GM12892 (cell line): ENCODE measurements at regions not wholly inside any gene's neighbourhood (a gene's known extent, or its start where the extent isn't known, plus 50 kb on each side); places are given as distances from the start of the nearest gene placed in this dataset.
"Not testable (repeated sequence)": the region's sequence is repeated elsewhere in the genome, so short reads cannot be mapped to it uniquely, and the experiment has no call there.

ENCODE experiments used
- DNase-seq: peaks from one replicate; pipeline ENCODE4 v3.0.0; 2011; ENCODE audit not compliant: insufficient read length
- FAIRE-seq: peaks from 2 replicates; lab custom pipeline; 2011; peaks lifted over from hg19 to GRCh38; lab: Jason Lieb, UNC
- POLR2A ChIP-seq: IDR thresholded peaks from 2 replicates; pipeline ENCODE4 v1.6.1; 2011; ENCODE audit warnings: low read depth, low read length, control low read depth
- POLR2AphosphoS5 ChIP-seq: IDR thresholded peaks from 2 replicates; pipeline ENCODE4 v1.6.1; 2011; ENCODE audit warnings: low read depth, low read length, control low read depth
- TAF1 ChIP-seq: IDR thresholded peaks from 2 replicates; pipeline ENCODE4 v1.6.1; 2011; ENCODE audit warnings: low read depth, mild to moderate bottlenecking, control low read depth, low read length, borderline replicate concordance

DNA sequence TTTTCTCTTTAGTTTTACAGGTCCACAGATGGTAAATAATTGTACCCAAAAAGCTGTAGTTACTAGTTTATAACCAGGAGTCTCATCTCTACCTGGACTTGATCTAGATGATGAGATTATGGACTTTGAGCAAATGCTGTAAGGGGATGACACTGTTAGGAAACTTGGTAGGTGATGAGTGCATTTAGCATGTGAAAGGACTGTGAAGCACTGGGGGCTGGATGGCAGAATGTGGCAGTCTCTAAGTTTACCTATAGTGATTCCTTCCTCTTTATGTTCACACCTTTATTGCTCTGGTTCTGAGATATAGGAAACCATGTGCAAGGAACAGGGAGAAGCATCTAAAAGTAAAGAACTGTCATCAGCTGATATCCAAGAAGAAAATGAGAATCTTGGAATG lies 230.7 kb upstream of the CHORDC1 start:
- DNase-seq (no peak), FAIRE-seq (peak; percentile 40)
- TF ChIP-seq POLR2AphosphoS5 (no peak), TAF1 (no peak), POLR2A (no peak)

DNA sequence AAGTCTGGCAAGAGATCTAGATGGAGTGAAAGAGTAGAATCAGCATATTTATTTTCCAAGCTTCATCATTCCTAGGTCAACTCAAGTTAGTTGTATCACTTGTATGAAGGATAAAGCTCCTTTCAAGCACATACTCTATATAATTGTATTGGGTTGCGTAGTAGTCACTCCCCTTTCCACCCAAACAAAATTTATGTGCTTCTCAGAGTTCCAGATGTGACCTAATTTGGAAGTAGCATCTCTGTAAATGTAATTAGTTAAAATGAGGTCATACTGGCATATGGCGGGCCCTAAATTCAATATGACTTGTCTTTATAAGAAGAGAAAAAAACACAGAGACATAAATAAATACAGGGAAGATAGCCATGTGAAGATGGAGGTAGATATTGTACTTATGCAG lies 226.8 kb upstream of the CHORDC1 start:
- TF ChIP-seq POLR2AphosphoS5, result no peak
- TF ChIP-seq TAF1, result no peak
- no peak for TF ChIP-seq POLR2A
- DNase-seq (no peak), FAIRE-seq (no peak)

DNA sequence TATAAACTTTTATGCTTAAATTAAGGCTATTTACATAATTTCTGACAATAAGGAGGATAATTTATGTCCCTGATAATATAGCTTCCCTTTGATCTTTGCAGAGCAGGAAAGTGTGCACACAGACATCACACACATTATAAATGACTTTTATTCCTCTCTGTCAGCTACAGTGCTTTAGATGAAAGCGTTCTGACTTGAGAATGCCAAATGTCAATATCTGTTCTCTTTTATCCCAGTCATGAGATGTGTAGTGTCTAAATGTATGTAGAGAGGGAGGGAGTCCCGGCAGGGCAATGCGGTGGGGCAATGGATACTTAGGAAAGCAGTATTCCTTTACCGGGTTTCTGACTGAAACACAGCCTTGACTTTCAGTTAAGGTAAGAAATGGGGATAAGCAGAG lies 225.4 kb upstream of the CHORDC1 start:
- TF ChIP-seq POLR2AphosphoS5, result no peak
- TF ChIP-seq TAF1, result no peak
- no peak for FAIRE-seq

DNA sequence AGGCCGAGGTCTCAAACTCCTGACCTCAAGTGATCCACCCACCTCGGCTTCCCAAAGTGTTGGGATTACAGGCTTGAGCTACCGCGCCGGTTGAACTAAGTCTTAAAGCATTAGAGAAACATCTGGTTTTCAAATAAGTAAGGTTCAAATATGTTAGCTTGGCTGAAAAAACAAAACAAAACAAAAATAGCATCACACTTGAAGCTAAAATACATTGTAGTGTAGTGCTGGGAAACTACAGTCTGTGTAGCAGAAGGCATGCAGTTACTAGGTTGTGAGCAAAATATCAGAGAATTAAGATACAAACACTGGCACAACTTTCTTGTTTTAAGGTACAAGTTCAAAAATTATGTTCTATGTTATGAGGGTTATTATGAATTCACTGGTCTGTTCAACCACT lies 224.8 kb upstream of the CHORDC1 start:
- no peak for FAIRE-seq
- TF ChIP-seq TAF1, result no peak
- no peak for TF ChIP-seq POLR2AphosphoS5
- TF ChIP-seq POLR2A, result no peak
- no peak for DNase-seq

More for the DNA sequence above, 225.4 kb upstream of the CHORDC1 start:
- DNase-seq, result no peak

DNA sequence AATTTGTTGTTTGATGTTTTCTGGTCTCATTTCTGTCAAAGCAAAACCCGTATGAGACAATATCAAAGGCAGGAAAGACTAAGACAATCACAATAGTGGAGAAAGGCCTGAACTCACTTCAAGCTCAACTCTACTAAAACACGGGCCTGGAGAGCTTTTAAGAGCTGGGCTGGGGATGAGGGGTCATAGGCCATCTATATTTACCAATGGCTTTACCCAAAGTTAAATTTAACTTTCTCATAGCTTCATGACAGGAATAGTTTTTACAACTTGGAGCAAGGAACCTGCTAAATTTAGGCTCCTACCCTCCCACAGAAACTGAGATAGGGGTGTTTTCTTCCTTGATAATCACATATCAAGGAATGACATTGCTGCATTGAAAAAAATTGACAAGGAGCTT lies 223.4 kb upstream of the CHORDC1 start:
- FAIRE-seq (no peak), DNase-seq (no peak)

DNA sequence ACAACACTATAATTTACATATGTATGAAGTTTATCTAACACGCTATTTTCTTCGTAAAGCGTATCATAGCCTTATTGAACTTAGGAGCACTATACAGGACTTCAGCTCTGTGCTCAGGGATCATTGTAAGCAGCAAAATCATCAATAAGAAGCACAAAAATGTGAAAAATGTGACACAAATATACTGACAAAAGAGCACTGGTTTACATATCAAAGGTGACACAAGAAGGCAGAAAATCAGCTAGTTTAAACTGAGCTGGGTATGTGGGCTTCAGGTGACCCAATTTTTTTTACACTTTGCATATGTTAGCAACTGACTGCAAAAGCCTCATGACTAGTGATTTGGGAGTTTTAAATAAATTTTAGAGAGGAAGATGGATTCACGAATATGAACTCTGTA lies 215.2 kb upstream of the CHORDC1 start:
- no peak for DNase-seq
- TF ChIP-seq POLR2A, result no peak
- no peak for TF ChIP-seq TAF1
- TF ChIP-seq POLR2AphosphoS5, result no peak
- FAIRE-seq, result no peak

More for the DNA sequence above, 223.4 kb upstream of the CHORDC1 start:
- no peak for TF ChIP-seq POLR2AphosphoS5
- TF ChIP-seq POLR2A, result no peak
- TF ChIP-seq TAF1, result no peak

DNA sequence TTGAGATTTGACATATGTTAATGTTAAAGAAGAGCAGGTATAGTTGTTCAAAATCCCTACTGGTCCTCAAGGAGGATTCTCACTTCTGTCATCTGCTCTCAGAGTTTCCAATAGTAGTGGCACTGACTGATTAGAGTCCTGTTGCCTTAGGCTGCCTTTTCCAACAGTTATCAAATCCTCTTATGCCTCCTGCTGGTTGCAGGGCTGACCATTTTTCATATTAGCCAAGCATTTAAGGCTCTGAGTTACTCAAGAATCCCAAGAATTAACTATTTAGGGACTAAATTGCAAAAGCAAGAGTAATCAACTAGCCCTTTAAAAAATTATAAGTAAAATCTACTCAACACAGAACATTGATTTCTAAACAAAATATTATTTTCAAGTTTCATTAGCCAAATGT lies 212.0 kb upstream of the CHORDC1 start:
- TF ChIP-seq POLR2AphosphoS5, result no peak
- no peak for TF ChIP-seq TAF1
- TF ChIP-seq POLR2A, result no peak
- FAIRE-seq, result no peak
- no peak for DNase-seq

DNA sequence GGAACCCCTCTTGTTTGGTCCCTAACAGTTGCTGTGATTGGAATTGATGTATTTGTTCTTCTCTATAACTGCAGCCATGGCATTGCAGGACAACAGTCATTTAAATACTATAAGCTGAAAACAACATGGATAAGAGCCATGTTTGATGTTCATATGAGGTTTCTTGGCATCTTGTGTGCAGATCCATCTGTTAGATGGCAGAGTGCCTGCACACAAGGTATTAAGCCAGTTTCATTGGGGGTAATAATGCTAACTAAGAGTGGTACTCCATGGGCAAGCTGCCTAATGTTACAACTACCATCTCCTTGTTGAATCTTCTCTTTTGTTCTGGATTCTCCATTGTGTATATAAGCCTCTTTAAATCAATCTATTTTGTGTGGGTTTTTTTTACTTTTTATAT lies 206.0 kb upstream of the CHORDC1 start:
- DNase-seq, result no peak
- TF ChIP-seq POLR2AphosphoS5 (no peak), TAF1 (no peak), POLR2A (no peak)
- FAIRE-seq, result no peak

DNA sequence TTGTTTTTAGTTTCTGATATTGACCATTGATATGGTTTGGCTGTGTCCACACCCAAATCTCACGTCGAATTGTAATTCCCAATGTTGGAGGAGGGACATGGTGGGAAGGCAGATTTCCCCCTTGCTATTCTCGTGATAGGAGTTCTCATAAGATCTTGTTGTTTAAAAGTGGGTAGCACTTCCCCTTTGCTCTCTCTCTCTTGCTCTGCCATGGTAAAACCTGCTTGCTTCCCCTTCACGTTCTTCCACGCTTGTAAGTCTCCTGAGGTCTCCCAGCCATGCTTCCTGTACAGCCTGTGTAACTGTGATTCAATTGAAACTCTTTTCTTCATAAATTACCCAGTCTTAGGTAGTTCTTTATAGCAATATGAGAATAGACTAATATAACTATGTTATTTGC lies 203.6 kb upstream of the CHORDC1 start:
- TF ChIP-seq TAF1 (no peak), POLR2AphosphoS5 (no peak), POLR2A (no peak)
- no peak for FAIRE-seq
- no peak for DNase-seq

DNA sequence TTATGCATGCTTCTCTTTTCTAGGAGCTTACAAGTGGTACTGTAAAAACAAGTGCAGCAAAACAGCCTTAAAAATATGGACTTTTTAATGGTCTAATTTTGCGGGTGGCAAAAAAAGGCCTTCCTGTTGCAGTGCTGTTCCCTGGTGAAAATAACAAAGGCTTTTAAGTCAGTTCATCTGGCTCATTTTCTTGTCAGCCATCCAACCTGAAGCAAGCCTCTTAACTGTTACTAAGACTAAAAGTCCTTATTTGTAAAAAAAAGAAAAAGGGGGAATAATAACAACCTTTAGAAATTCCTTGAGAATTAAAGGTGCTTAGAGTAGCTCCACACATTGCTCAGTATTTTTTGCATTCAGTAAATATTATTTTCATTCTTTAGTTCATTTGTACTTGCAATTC lies 200.5 kb upstream of the CHORDC1 start:
- no peak for FAIRE-seq

DNA sequence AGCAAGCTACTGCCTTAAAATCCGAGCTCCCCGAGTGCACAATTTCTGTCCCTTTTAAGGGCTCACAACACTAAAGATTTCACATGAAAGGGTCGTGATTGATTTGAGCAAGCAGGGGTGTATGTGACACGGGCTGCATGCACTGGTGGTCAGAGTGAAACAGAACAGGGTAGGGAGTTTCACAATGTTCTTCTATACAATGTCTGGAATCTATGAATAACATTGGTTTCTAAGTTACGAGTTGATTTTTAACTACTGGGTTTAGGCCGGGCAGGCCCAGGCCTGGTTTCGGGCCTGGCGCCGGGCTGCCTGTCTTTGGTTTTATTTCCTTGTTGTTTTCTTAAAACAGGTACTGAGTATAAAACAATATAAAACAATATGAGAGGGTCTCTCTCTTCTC lies 199.9 kb upstream of the CHORDC1 start:
- FAIRE-seq, result not testable (repeated sequence)

More for the DNA sequence above, 200.5 kb upstream of the CHORDC1 start:
- TF ChIP-seq POLR2A (no peak), POLR2AphosphoS5 (no peak), TAF1 (no peak)
- no peak for DNase-seq

DNA sequence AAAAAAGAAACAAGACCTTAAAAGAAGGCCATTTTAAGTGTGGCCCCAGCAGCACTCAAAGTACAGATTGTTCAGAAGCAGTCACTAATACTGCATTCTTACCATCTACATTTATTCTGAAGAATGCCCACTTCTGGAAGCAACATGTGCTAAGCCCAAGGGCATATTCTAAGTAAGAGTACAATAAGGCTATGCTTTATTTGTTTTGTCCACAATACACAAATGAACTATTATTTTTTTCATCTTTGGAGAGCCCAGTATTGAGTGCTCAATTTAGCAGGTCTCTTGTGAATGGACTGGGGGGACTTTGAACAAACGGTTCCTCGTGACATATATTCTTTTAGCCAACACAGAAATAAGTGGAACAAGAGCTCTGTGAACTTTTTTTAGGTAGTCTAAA lies 191.4 kb upstream of the CHORDC1 start:
- FAIRE-seq (no peak), DNase-seq (no peak)
- TF ChIP-seq POLR2AphosphoS5, result no peak
- TF ChIP-seq POLR2A, result no peak
- TF ChIP-seq TAF1, result no peak

More for the DNA sequence above, 199.9 kb upstream of the CHORDC1 start:
- not testable (repeated sequence) for DNase-seq

DNA sequence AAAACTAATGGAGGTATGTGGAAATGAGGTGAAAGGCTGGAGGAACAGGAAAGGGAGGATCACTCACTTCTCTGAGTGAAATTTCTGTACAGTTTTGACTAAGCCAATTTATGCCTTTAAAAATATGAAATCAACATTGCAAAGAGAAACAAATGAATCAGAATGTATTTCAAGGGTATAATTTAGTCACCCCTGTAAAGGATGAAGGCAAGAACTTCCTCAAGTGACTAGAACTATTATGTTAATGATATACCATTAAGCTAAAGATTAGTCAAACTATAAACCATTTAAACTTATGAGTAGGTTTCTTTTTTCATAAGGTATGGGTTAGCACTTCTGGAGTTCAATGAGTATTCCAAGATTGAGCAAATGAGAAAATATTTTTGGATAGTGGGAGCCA lies 184.5 kb upstream of the CHORDC1 start:
- FAIRE-seq, result no peak
- no peak for DNase-seq
- no peak for TF ChIP-seq POLR2AphosphoS5
- TF ChIP-seq TAF1, result no peak
- TF ChIP-seq POLR2A, result no peak
